Activated naive CD8-positive, alpha-beta T cell treated with anti-CD3 and anti-CD28 coated beads for 36 hours (primary cell): ENCODE measurements at regions not wholly inside any gene's neighbourhood (a gene's known extent, or its start where the extent isn't known, plus 50 kb on each side); places are given as distances from the start of the nearest gene placed in this dataset.
"Not testable (repeated sequence)": the region's sequence is repeated elsewhere in the genome, so short reads cannot be mapped to it uniquely, and the experiment has no call there.

Experiments
- DNase-seq: peaks from one replicate; pipeline ENCODE4 v3.0.0; 2021
- H3K27ac Mint-ChIP-seq: one replicate; pipeline ENCODE4 v1.8.0; 2022; ENCODE audit warnings: mild to moderate bottlenecking, moderate library complexity, mixed read lengths
- H3K27me3 Mint-ChIP-seq: one replicate; pipeline ENCODE4 v1.8.0; 2022; ENCODE audit warnings: mild to moderate bottlenecking, mixed read lengths
- H3K36me3 Mint-ChIP-seq: one replicate; pipeline ENCODE4 v1.8.0; 2021; ENCODE audit warnings: mild to moderate bottlenecking, mixed read lengths
- H3K4me1 Mint-ChIP-seq: one replicate; pipeline ENCODE4 v1.8.0; 2021; ENCODE audit warnings: mixed read lengths
- H3K4me3 Mint-ChIP-seq: one replicate; pipeline ENCODE4 v1.8.0; 2022; ENCODE audit warnings: mild to moderate bottlenecking, moderate library complexity, mixed read lengths
- H3K9me3 Mint-ChIP-seq: one replicate; pipeline ENCODE4 v1.8.0; 2022; ENCODE audit warnings: mixed read lengths

GRCh38 chr1:106344494-106344893, 712.0 kb upstream of the PRMT6 start:
- H3K9me3 Mint-ChIP-seq: peaks cover 12% of the 10 kb centered on the region
- no peaks in the 10 kb centered on the region for H3K4me1 Mint-ChIP-seq
- no peaks in the 10 kb centered on the region for H3K27me3 Mint-ChIP-seq
- no peaks in the 10 kb centered on the region for H3K36me3 Mint-ChIP-seq
- no peak overlapping the region for H3K4me3 Mint-ChIP-seq
- DNase-seq: no peak
- no peak overlapping the region for H3K27ac Mint-ChIP-seq

- H3K27ac Mint-ChIP-seq: no peak overlapping the region
- no peak overlapping the region for H3K4me3 Mint-ChIP-seq
- H3K36me3 Mint-ChIP-seq: no peaks in the 10 kb centered on the region
- no peaks in the 10 kb centered on the region for H3K27me3 Mint-ChIP-seq
- H3K9me3 Mint-ChIP-seq: peaks cover 31% of the 10 kb centered on the region
- no peaks in the 10 kb centered on the region for H3K4me1 Mint-ChIP-seq
- no peak for DNase-seq
Observed at GRCh38 chr1:106360252-106360651, 696.2 kb upstream of the PRMT6 start.

- no peak overlapping the region for H3K4me3 Mint-ChIP-seq
- no peak for DNase-seq
- no peak overlapping the region for H3K27ac Mint-ChIP-seq
- peaks cover 5% of the 10 kb centered on the region for H3K9me3 Mint-ChIP-seq
- no peaks in the 10 kb centered on the region for H3K27me3 Mint-ChIP-seq
- H3K4me1 Mint-ChIP-seq: no peaks in the 10 kb centered on the region
- H3K36me3 Mint-ChIP-seq: no peaks in the 10 kb centered on the region
Observed at GRCh38 chr1:106366627-106367319, 689.7 kb upstream of the PRMT6 start.

GRCh38 chr1:106378261-106378660, 678.2 kb upstream of the PRMT6 start:
- peaks cover 8% of the 10 kb centered on the region for H3K9me3 Mint-ChIP-seq
- H3K4me1 Mint-ChIP-seq: no peaks in the 10 kb centered on the region
- no peaks in the 10 kb centered on the region for H3K27me3 Mint-ChIP-seq
- DNase-seq: no peak
- no peak overlapping the region for H3K27ac Mint-ChIP-seq
- H3K4me3 Mint-ChIP-seq: no peak overlapping the region
- no peaks in the 10 kb centered on the region for H3K36me3 Mint-ChIP-seq

- Mint-ChIP-seq H3K27ac (no peak overlapping the region), H3K36me3 (no peaks in the 10 kb centered on the region), H3K4me1 (no peaks in the 10 kb centered on the region), H3K27me3 (no peaks in the 10 kb centered on the region), H3K4me3 (no peak overlapping the region), H3K9me3 (peaks cover 7% of the 10 kb centered on the region)
- DNase-seq: no peak
Observed at GRCh38 chr1:106380772-106381171, 675.7 kb upstream of the PRMT6 start.

- H3K9me3 Mint-ChIP-seq, H3K36me3 Mint-ChIP-seq, H3K4me1 Mint-ChIP-seq, H3K27ac Mint-ChIP-seq, H3K27me3 Mint-ChIP-seq, DNase-seq, H3K4me3 Mint-ChIP-seq: not testable (repeated sequence)
Observed at GRCh38 chr1:106389160-106389559, 667.3 kb upstream of the PRMT6 start.

GRCh38 chr1:106393046-106393445, 663.4 kb upstream of the PRMT6 start:
- Mint-ChIP-seq H3K4me3 (no peak overlapping the region), H3K36me3 (no peaks in the 10 kb centered on the region), H3K4me1 (no peaks in the 10 kb centered on the region), H3K27ac (no peak overlapping the region), H3K9me3 (peaks cover 9% of the 10 kb centered on the region), H3K27me3 (no peaks in the 10 kb centered on the region)
- DNase-seq: no peak

GRCh38 chr1:106396020-106396419, 660.5 kb upstream of the PRMT6 start:
- peaks cover 1% of the 10 kb centered on the region for H3K9me3 Mint-ChIP-seq
- H3K4me1 Mint-ChIP-seq: no peaks in the 10 kb centered on the region

GRCh38 chr1:106398391-106398790, 658.1 kb upstream of the PRMT6 start:
- Mint-ChIP-seq H3K9me3 (peaks cover 1% of the 10 kb centered on the region), H3K27me3 (no peaks in the 10 kb centered on the region), H3K36me3 (no peaks in the 10 kb centered on the region), H3K4me1 (no peaks in the 10 kb centered on the region), H3K4me3 (no peak overlapping the region), H3K27ac (no peak overlapping the region)
- no peak for DNase-seq

More at GRCh38 chr1:106396020-106396419, 660.5 kb upstream of the PRMT6 start:
- no peak for DNase-seq
- H3K36me3 Mint-ChIP-seq: no peaks in the 10 kb centered on the region
- no peaks in the 10 kb centered on the region for H3K27me3 Mint-ChIP-seq
- H3K27ac Mint-ChIP-seq: no peak overlapping the region
- H3K4me3 Mint-ChIP-seq: no peak overlapping the region

- no peaks in the 10 kb centered on the region for H3K4me1 Mint-ChIP-seq
- no peaks in the 10 kb centered on the region for H3K27me3 Mint-ChIP-seq
- no peaks in the 10 kb centered on the region for H3K36me3 Mint-ChIP-seq
- H3K27ac Mint-ChIP-seq: no peak overlapping the region
- H3K9me3 Mint-ChIP-seq: no peaks in the 10 kb centered on the region
- no peak for DNase-seq
- no peak overlapping the region for H3K4me3 Mint-ChIP-seq
Observed at GRCh38 chr1:106406114-106406513, 650.4 kb upstream of the PRMT6 start.

GRCh38 chr1:106412321-106412720, 644.2 kb upstream of the PRMT6 start:
- DNase-seq, H3K36me3 Mint-ChIP-seq, H3K4me1 Mint-ChIP-seq, H3K27ac Mint-ChIP-seq, H3K27me3 Mint-ChIP-seq, H3K9me3 Mint-ChIP-seq, H3K4me3 Mint-ChIP-seq: not testable (repeated sequence)

GRCh38 chr1:106435269-106435668, 621.2 kb upstream of the PRMT6 start:
- Mint-ChIP-seq H3K4me1 (no peaks in the 10 kb centered on the region), H3K27ac (no peak overlapping the region), H3K9me3 (no peaks in the 10 kb centered on the region), H3K4me3 (no peak overlapping the region), H3K27me3 (no peaks in the 10 kb centered on the region), H3K36me3 (no peaks in the 10 kb centered on the region)
- no peak for DNase-seq

GRCh38 chr1:106439475-106439874, 617.0 kb upstream of the PRMT6 start:
- no peaks in the 10 kb centered on the region for H3K4me1 Mint-ChIP-seq
- H3K4me3 Mint-ChIP-seq: no peak overlapping the region
- peaks cover 2% of the 10 kb centered on the region for H3K9me3 Mint-ChIP-seq
- no peak overlapping the region for H3K27ac Mint-ChIP-seq
- no peaks in the 10 kb centered on the region for H3K27me3 Mint-ChIP-seq
- no peaks in the 10 kb centered on the region for H3K36me3 Mint-ChIP-seq
- DNase-seq: no peak

- H3K4me1 Mint-ChIP-seq: no peaks in the 10 kb centered on the region
- no peak overlapping the region for H3K27ac Mint-ChIP-seq
- H3K4me3 Mint-ChIP-seq: no peak overlapping the region
- no peaks in the 10 kb centered on the region for H3K9me3 Mint-ChIP-seq
- no peaks in the 10 kb centered on the region for H3K36me3 Mint-ChIP-seq
- no peaks in the 10 kb centered on the region for H3K27me3 Mint-ChIP-seq
- no peak for DNase-seq
Observed at GRCh38 chr1:106447466-106447865, 609.0 kb upstream of the PRMT6 start.

- no peaks in the 10 kb centered on the region for H3K9me3 Mint-ChIP-seq
- H3K4me1 Mint-ChIP-seq: no peaks in the 10 kb centered on the region
- H3K27ac Mint-ChIP-seq: no peak overlapping the region
- no peak overlapping the region for H3K4me3 Mint-ChIP-seq
- H3K27me3 Mint-ChIP-seq: no peaks in the 10 kb centered on the region
- no peaks in the 10 kb centered on the region for H3K36me3 Mint-ChIP-seq
- DNase-seq: no peak
Observed at GRCh38 chr1:106456832-106457231, 599.6 kb upstream of the PRMT6 start.

GRCh38 chr1:106457368-106457767, 599.1 kb upstream of the PRMT6 start:
- no peaks in the 10 kb centered on the region for H3K36me3 Mint-ChIP-seq
- H3K9me3 Mint-ChIP-seq: no peaks in the 10 kb centered on the region
- DNase-seq: no peak

More at GRCh38 chr1:106457368-106457767, 599.1 kb upstream of the PRMT6 start:
- no peak overlapping the region for H3K4me3 Mint-ChIP-seq
- H3K4me1 Mint-ChIP-seq: no peaks in the 10 kb centered on the region
- no peak overlapping the region for H3K27ac Mint-ChIP-seq
- no peaks in the 10 kb centered on the region for H3K27me3 Mint-ChIP-seq
